Sigmoid colon (tissue), 6 donors: ENCODE measurements at regions not wholly inside any gene's neighbourhood (a gene's known extent, or its start where the extent isn't known, plus 50 kb on each side); places are given as distances from the start of the nearest gene placed in this dataset.

Source experiments
- DNase-seq: peaks from one replicate; pipeline ENCODE4 v3.0.0-alpha.2; 2019
- H3K27ac ChIP-seq, 4 donors: fragments of 200-600 bp; sonication (generic); one replicate each; pipeline ENCODE4 v1.5.1; 2016 to 2019; ENCODE audit warnings: mild to moderate bottlenecking in 1 of 4
- H3K27me3 ChIP-seq, 3 donors: fragments of 200-600 bp; sonication (generic); one replicate each; pipeline ENCODE4 v1.5.1; 2019; ENCODE audit warnings: mild to moderate bottlenecking in 1 of 3
- H3K36me3 ChIP-seq, 4 donors: fragments of 200-600 bp; sonication (generic); one replicate each; pipeline ENCODE4 v1.5.1; 2016 to 2019
- H3K4me1 ChIP-seq, 4 donors: fragments of 200-600 bp; sonication (generic); one replicate each; pipeline ENCODE4 v1.5.1; 2017 to 2019
- H3K4me3 ChIP-seq, 4 donors: fragments of 200-600 bp; sonication (generic); one replicate each; pipeline ENCODE4 v1.5.1; 2017 to 2019; ENCODE audit warnings: mild to moderate bottlenecking in 2 of 4, moderate library complexity in 1 of 4
- H3K9me3 ChIP-seq, 4 donors: fragments of 200-600 bp in 3 of 4; sonication (generic) in 3 of 4; one replicate each; pipeline versions ENCODE4 v1.5.1 to v1.6.1; 2013 to 2019
- EP300 ChIP-seq, 4 donors: sonication (generic); formaldehyde crosslinking; IDR thresholded peaks; one replicate each; pipeline ENCODE4 v1.6.1; 2017; ENCODE audit warnings: antibody characterized with exemption in 4 of 4
- POLR2A ChIP-seq, 2 donors: fragments of 450-650 bp; IDR thresholded peaks; one replicate each; pipeline ENCODE4 v1.6.1; 2016; ENCODE audit warnings: antibody characterized with exemption in 2 of 2, mild to moderate bottlenecking in 2 of 2, moderate library complexity in 2 of 2
- POLR2AphosphoS5 ChIP-seq, 4 donors: sonication (generic); formaldehyde crosslinking; IDR thresholded peaks; one replicate each; pipeline ENCODE4 v1.6.1; 2017; ENCODE audit warnings: antibody characterized with exemption in 4 of 4
- WGBS, 2 donors: extraction: QIAGEN DNeasy Blood & Tissue Kit; methylation state at CpG; one replicate each; pipeline ENCODE4 v1.1.7; 2013; 5-methylcytosine and 5-hydroxymethylcytosine counted together
- intact Hi-C: fragments of 100-400 bp; cut with DNase I; formaldehyde crosslinking; loops from one replicate; pipeline ENCODE4 v1.15.1; 2023
- TF ChIP-seq, protein P1 (sequence below), 4 experiments: fragments of 450-650 bp in 3 of 4; fragments of 200-600 bp in 1 of 4; IDR thresholded peaks; one replicate each; pipeline ENCODE4 v1.5.1; 2016 to 2019; ENCODE audit warnings: antibody characterized with exemption in 4 of 4, mild to moderate bottlenecking in 3 of 4, moderate library complexity in 2 of 4
- donor health status: healthy with polysubstance abuse.
- donor health status: healthy.

DNA sequence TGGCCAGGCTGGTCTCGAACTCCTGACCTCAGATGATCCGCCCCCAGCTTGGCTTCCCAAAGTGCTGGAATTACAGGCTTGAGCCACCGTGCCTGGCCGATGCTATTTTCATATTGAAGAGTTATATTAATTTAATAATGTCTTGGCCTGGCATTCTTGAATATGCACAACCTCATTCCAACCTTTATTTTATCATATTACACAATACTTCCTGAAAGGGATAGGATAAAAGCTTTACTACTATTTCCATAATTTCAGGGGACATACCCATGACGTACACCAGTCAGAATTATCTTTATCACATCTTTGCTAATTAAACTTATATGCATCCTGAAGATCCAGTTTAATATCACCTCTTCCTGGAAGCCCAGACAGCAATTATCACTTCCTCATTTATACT, 205.3 kb downstream of the ZIC4 start:
- DNase-seq, result no peak
- TF ChIP-seq POLR2AphosphoS5 (IDR thresholded peaks at IDR 0.05), result no peak
- TF ChIP-seq EP300 (IDR thresholded peaks at IDR 0.05), result no peak
- no peak for TF ChIP-seq POLR2A (IDR thresholded peaks at IDR 0.05)
- Histone ChIP-seq H3K27ac (no peak overlapping the region), H3K9me3 (no peaks in the 10 kb centered on the region), H3K4me3 (no peak overlapping the region), H3K4me1 (peaks cover 0 to 3% (median 0%) of the 10 kb centered on the region in 4 donors), H3K36me3 (no peaks in the 10 kb centered on the region), H3K27me3 (no peaks in the 10 kb centered on the region)
- WGBS, 2 donors, result 80 to 89% methylated on average over 5 of the region's 5 CpGs
- intact Hi-C loops, result no loop called here

DNA sequence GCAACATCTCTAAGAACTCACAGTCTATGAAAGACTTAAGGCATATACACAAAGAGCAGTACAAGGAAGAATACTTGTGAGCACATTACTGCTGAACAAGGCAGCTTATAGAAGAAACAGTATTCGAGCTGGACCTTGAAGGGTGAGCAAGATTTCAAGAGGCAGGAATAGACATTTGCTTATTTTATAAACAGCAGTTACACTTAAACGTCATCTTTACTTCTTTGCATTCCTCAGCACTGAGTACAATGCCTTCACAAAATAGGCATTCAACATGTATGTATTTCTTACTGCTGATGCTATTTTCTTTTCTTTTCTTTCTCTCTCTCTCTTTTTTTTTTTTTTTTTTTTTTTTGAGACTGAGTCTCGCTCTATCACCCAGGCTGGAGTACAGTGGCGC, 205.8 kb downstream of the ZIC4 start:
- Histone ChIP-seq H3K27ac (no peak overlapping the region), H3K36me3 (no peaks in the 10 kb centered on the region), H3K27me3 (no peaks in the 10 kb centered on the region), H3K4me3 (no peak overlapping the region), H3K9me3 (no peaks in the 10 kb centered on the region), H3K4me1 (peaks cover 0 to 3% (median 0%) of the 10 kb centered on the region in 4 donors)
- 72 to 80% methylated on average over 4 of the region's 4 CpGs for WGBS, 2 donors
- TF ChIP-seq EP300 (IDR thresholded peaks at IDR 0.05), result no peak
- TF ChIP-seq, protein P1, sequence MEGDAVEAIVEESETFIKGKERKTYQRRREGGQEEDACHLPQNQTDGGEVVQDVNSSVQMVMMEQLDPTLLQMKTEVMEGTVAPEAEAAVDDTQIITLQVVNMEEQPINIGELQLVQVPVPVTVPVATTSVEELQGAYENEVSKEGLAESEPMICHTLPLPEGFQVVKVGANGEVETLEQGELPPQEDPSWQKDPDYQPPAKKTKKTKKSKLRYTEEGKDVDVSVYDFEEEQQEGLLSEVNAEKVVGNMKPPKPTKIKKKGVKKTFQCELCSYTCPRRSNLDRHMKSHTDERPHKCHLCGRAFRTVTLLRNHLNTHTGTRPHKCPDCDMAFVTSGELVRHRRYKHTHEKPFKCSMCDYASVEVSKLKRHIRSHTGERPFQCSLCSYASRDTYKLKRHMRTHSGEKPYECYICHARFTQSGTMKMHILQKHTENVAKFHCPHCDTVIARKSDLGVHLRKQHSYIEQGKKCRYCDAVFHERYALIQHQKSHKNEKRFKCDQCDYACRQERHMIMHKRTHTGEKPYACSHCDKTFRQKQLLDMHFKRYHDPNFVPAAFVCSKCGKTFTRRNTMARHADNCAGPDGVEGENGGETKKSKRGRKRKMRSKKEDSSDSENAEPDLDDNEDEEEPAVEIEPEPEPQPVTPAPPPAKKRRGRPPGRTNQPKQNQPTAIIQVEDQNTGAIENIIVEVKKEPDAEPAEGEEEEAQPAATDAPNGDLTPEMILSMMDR (IDR thresholded peaks at IDR 0.05), result no peak
- no peak for TF ChIP-seq POLR2A (IDR thresholded peaks at IDR 0.05)
- no peak for TF ChIP-seq POLR2AphosphoS5 (IDR thresholded peaks at IDR 0.05)
- no peak for DNase-seq
- intact Hi-C loops, result no loop called here

DNA sequence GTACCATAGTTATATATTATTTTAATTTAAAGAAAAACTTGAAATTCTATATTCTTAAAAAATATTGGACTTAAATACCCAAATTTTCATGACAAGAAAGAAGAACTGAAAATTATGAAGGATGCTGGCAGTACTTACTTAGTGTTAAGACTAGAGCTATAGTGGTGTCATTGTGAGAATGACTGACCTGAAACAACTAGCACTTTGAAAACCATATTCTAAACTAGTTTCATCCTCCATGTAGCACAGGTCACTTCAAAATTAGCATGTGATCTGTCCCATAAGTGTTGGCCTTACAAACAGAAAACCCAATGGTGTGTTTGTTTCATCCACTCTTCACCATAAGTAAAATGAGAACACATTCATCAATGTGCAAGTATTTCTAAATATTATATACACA, 208.6 kb downstream of the ZIC4 start:
- intact Hi-C loops, result no loop called here
- H3K4me1 ChIP-seq, result peaks cover 0 to 3% (median 1%) of the 10 kb centered on the region in 4 donors
- no peak overlapping the region for H3K4me3 ChIP-seq
- H3K36me3 ChIP-seq, result no peaks in the 10 kb centered on the region
- TF ChIP-seq, protein P1 (IDR thresholded peaks at IDR 0.05), result no peak
- TF ChIP-seq POLR2A (IDR thresholded peaks at IDR 0.05) (no peak), POLR2AphosphoS5 (IDR thresholded peaks at IDR 0.05) (no peak), EP300 (IDR thresholded peaks at IDR 0.05) (no peak)
- H3K27me3 ChIP-seq, result no peaks in the 10 kb centered on the region
- no peak for DNase-seq
- H3K27ac ChIP-seq, result no peak overlapping the region
- no peaks in the 10 kb centered on the region for H3K9me3 ChIP-seq

DNA sequence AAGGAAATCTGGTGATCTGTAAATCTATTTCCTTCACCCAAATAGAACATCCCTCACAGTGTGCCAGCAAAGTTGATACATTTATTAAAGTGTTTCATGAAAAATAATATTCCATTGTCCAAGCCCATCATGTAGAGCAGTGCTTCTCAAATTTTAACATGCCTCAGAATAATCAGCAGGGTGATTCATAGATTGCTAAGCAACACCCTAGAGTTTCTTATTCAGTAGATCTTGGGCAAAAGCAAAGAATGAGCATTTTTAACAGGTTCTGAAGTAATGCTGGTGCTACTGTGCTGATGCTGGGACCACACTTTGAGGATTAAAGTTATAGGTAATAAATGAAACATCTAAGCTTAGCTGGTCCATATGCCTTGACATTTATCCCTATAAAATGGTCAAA, 210.5 kb downstream of the ZIC4 start:
- TF ChIP-seq POLR2AphosphoS5 (IDR thresholded peaks at IDR 0.05) (no peak), POLR2A (IDR thresholded peaks at IDR 0.05) (no peak), EP300 (IDR thresholded peaks at IDR 0.05) (no peak)
- TF ChIP-seq, protein P1 (IDR thresholded peaks at IDR 0.05), result no peak
- Histone ChIP-seq H3K4me1 (peaks cover 0 to 3% (median 1%) of the 10 kb centered on the region in 4 donors), H3K4me3 (no peak overlapping the region), H3K27ac (no peak overlapping the region), H3K27me3 (no peaks in the 10 kb centered on the region), H3K9me3 (no peaks in the 10 kb centered on the region), H3K36me3 (no peaks in the 10 kb centered on the region)
- intact Hi-C loops, result no loop called here
- no peak for DNase-seq

DNA sequence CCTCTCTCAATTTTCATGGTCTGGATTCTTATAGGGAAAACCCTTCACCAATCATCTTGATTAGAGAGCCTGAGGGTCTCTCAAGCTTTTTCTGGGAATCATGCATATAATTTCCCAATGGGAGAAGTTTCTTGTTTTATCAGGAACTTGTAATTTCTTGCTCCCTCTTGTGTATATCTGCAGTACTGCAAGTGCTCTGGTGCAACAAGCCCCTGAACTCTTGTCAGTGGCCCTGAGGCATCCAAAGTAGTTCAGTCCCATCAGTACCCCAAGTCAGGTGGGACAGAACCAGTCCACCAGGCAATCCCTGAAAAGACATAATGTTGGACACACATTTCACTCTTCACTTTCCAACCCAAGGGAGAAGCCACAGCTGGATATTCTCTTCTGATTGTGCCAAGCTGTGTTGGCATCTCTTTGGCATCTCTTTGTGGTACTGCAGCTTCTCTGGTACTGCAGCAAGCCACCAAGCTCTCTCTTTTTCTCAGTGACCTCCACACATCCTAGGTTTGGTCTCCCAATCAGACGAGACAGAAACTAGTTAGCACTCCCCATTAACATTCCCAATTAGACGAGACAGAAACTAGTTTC, 214.5 kb downstream of the ZIC4 start:
- H3K4me3 ChIP-seq, result no peak overlapping the region
- H3K27ac ChIP-seq, result no peak overlapping the region
- no peaks in the 10 kb centered on the region for H3K36me3 ChIP-seq
- 57 to 78% methylated on average over 2 of the region's 2 CpGs for WGBS, 2 donors
- DNase-seq, result no peak
- no peaks in the 10 kb centered on the region for H3K27me3 ChIP-seq
- TF ChIP-seq POLR2A (IDR thresholded peaks at IDR 0.05) (no peak), EP300 (IDR thresholded peaks at IDR 0.05) (no peak), POLR2AphosphoS5 (IDR thresholded peaks at IDR 0.05) (peak in 1 of 4 donors; percentile 15)
- TF ChIP-seq, protein P1 (IDR thresholded peaks at IDR 0.05), result peak in 3 of 4 experiments; percentile 22 to 54 (median 44)
- H3K4me1 ChIP-seq, result peaks cover 0 to 2% (median 0%) of the 10 kb centered on the region in 4 donors
- intact Hi-C loops, result loop anchor here (5.0 kb wide), 1 partner anchor 445 kb away; no protein-coding TSS in a partner anchor
- H3K9me3 ChIP-seq, result peaks cover 0 to 2% (median 0%) of the 10 kb centered on the region in 4 donors
